Hematopoietic multipotent progenitor cell treated with erythropoietin and hydrocortisone succinate and interleukin-3 and kit ligand, for 15 days (in vitro differentiated cells): ENCODE measurements at regions not wholly inside any gene's neighbourhood (a gene's known extent, or its start where the extent isn't known, plus 50 kb on each side); places are given as distances from the start of the nearest gene placed in this dataset.
"Not testable (repeated sequence)": the region's sequence is repeated elsewhere in the genome, so short reads cannot be mapped to it uniquely, and the experiment has no call there.

Source experiments
- DNase-seq: peaks from one replicate; pipeline ENCODE4 v3.0.0-alpha.2; 2015; ENCODE audit warnings: low spot score

GRCh38 chr13:80550971-80551441 lies 210.1 kb upstream of the SPRY2 start:
- no peak for DNase-seq

DNA sequence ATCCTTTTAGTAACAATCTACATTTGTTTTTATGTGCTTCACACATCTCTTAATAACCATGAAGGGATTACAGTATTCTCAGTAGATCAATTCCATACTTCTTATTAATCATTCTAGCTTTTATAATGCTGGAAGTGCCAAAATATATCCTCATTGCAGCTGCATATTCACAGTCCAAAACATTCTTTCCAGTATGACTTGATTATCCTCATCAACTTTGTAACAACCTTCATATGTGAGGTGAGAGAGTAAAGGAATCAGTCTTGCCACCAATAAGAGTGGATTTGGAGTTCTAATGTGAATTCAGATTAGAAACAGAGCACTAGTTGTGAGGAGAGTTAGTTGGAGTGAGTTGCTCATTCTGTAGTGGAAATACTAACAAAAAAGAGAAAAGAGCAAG lies 208.0 kb upstream of the SPRY2 start:
- no peak for DNase-seq

GRCh38 chr13:80547885-80548825 lies 207.2 kb upstream of the SPRY2 start:
- no peak for DNase-seq

GRCh38 chr13:80547341-80547740 lies 206.4 kb upstream of the SPRY2 start:
- DNase-seq, result no peak

DNA sequence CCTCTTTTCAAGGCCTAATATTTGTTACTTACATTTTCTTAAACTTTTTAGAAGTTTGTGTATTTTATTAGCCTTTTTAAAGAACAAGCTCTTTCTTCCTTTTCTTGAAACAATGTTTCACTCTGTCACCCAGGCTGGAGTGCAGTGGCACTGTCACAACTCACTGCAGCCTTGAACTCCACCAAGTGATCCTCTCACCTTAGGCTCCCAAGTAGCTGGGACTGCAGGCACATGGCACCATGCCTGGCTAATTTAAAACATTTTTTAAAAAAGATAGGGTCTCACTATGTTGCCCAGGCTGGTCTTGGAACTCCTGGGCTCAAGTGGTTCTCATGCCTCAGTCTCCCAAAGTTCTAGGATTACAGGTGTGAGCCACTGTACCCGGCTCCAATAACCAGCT lies 192.2 kb upstream of the SPRY2 start:
- DNase-seq, result no peak

- DNase-seq, result no peak
Observed at GRCh38 chr13:80530902-80531301, 190.0 kb upstream of the SPRY2 start.

GRCh38 chr13:80530191-80530590 lies 189.3 kb upstream of the SPRY2 start:
- no peak for DNase-seq

- DNase-seq, result no peak
Observed at GRCh38 chr13:80529734-80530133, 188.8 kb upstream of the SPRY2 start.

DNA sequence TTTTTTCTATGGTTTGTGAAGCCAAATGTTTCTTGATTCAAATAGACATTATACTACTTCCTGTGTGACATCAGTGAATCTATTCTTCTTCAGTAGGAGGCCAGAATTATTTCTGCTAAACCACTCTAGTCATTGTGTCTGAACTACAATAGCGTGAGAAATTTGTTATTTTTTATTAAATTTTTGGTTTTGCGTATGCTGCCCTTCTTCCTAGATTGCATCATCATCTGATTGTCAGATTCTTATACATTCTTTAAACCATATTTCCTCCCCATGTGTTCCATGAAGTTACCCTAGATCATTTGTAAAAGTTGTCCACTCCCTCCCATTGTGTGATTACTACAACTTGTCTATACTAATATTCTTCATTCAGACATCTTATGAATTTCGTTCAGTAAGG lies 187.8 kb upstream of the SPRY2 start:
- DNase-seq, result no peak

DNA sequence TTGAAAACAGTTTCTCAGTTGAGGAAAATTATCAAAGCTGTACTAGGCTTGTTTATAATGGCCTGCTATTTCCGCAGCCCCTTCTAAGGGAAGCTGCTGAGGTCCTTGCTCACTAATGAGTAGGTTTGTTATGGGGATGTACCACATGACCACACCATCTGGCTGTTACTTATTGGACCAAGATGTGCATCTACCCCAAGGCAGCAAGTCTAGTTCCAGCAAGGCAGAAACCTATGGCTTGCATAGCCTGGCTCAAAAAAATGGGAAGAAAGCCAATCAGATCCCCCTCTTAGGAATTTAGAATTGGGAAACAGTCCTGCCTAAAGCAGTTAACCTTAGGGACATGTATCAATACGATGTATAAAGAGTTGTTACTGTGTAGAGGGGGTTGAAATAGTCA lies 186.5 kb upstream of the SPRY2 start:
- DNase-seq, result no peak

GRCh38 chr13:80524447-80525215 lies 183.7 kb upstream of the SPRY2 start:
- DNase-seq, result no peak

DNA sequence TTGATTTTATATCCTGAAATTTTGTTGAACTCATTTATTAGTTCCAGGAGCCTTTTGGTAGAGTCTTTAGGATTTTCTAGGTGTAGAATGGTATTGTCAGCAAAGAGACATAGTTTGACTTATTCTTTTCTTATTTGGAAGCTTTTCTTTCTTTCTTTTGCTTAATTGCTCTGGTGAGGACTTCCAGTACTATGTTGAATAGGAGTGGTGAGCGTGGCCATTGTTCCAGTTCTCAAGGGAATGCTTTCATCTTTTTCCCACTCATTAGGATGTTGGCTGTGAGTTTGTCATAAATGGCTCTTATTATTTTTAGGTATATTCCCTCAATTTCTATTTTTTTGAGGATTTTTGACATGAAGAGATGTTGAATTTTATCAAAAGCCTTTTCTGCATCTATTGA lies 182.2 kb upstream of the SPRY2 start:
- no peak for DNase-seq

GRCh38 chr13:80522463-80522862 lies 181.5 kb upstream of the SPRY2 start:
- not testable (repeated sequence) for DNase-seq

- no peak for DNase-seq
Observed at GRCh38 chr13:80516818-80517348, 176.0 kb upstream of the SPRY2 start.

DNA sequence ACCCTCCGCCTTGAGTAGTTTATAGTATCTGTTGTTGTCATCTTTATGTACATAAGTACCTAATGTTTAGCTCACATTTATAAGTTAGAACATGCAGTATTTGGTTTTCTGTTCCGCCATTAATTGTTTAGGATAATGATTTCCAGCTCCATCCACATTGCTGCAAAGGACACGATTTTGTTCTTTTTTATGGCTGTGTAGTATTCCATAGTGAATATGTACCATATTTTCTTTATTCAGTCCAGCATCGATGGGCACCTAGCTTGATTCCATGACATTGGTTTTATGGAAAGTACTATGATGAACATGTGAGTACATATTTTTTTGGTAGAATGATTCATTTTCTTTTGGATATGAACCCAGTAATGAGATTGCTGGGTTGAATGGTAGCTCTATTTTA lies 174.4 kb upstream of the SPRY2 start:
- no peak for DNase-seq

GRCh38 chr13:80513196-80513595 lies 172.3 kb upstream of the SPRY2 start:
- no peak for DNase-seq

GRCh38 chr13:80510686-80511085 lies 169.8 kb upstream of the SPRY2 start:
- DNase-seq, result no peak

DNA sequence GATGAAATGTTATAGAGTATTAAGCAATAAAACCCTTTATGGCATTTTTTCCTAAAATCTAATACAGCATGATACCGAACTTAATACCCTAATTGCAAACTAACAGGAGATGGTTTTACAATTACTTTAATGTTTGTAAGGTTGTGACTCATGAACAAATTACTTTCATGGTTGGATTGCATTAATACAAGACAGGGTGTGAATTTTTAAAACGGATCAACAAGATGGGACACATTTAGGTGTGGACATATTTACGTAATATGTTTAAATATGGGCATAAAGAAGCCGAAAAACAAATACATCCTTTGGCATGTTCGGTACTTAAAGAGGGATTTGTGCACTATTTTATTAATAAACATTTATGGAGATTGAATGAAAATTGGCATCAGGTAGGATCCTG lies 168.3 kb upstream of the SPRY2 start:
- no peak for DNase-seq

DNA sequence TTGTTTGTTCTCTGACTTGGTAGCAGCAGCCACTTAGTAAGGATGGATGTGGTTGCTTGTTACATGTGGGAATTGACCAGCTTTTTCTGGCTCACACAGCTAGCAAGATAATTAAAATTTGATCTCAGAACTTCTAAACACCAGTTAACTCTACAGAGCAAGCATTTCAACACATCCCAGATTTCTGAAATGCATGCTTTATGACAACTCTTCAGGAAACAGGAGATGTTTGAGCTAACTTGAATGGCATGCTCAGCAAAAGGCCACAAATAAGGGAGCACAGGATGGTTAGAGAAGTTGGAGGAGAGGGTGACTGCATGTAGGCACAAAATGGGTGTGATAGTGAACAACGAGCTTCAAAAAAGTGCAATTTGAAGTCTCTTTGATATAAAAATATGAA lies 167.1 kb upstream of the SPRY2 start:
- DNase-seq, result no peak

- DNase-seq, result no peak
Observed at GRCh38 chr13:80504453-80504852, 163.5 kb upstream of the SPRY2 start.

- no peak for DNase-seq
Observed at GRCh38 chr13:80502359-80502758, 161.4 kb upstream of the SPRY2 start.

GRCh38 chr13:80501556-80501955 lies 160.6 kb upstream of the SPRY2 start:
- no peak for DNase-seq
